GM12865 (cell line): ENCODE measurements at regions not wholly inside any gene's neighbourhood (a gene's known extent, or its start where the extent isn't known, plus 50 kb on each side); places are given as distances from the start of the nearest gene placed in this dataset.

Source experiments
- DNase-seq: peaks from one replicate; pipeline ENCODE4 v3.0.0; 2010; ENCODE audit warnings: low read depth
- H3K4me3 ChIP-seq: 2 replicates; pipeline ENCODE4 v1.5.1; 2011; ENCODE audit warnings: mild to moderate bottlenecking, low read depth, low read length, control low read depth
- TF ChIP-seq, protein P1 (sequence below): IDR thresholded peaks from 2 replicates; pipeline ENCODE4 v1.5.1; 2011; ENCODE audit warnings: low read length, control low read depth, low read depth, inconsistent platforms; ENCODE audit not compliant: insufficient read depth; ENCODE audit errors: missing control alignments

DNA sequence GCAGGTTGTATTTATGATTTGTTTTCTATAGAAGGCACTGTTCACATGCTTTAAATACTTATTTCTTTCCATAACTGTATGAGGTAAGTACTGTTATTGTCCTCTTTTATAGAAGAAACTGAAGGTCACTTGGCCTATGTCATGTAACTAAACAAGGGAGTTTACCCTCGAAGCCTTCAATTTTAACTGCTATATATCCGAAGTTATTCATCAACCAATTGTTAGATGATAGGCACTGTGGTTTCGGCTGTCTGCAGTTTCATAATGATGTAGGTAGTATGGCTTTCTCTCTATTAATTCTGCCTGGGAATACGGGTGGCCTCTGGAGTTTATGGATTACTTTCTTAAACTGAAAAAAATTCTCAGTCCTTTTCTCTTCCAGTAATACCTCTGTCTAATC, 413.3 kb upstream of the ADGRL2 start:
- DNase-seq: no peak
- TF ChIP-seq, protein P1, sequence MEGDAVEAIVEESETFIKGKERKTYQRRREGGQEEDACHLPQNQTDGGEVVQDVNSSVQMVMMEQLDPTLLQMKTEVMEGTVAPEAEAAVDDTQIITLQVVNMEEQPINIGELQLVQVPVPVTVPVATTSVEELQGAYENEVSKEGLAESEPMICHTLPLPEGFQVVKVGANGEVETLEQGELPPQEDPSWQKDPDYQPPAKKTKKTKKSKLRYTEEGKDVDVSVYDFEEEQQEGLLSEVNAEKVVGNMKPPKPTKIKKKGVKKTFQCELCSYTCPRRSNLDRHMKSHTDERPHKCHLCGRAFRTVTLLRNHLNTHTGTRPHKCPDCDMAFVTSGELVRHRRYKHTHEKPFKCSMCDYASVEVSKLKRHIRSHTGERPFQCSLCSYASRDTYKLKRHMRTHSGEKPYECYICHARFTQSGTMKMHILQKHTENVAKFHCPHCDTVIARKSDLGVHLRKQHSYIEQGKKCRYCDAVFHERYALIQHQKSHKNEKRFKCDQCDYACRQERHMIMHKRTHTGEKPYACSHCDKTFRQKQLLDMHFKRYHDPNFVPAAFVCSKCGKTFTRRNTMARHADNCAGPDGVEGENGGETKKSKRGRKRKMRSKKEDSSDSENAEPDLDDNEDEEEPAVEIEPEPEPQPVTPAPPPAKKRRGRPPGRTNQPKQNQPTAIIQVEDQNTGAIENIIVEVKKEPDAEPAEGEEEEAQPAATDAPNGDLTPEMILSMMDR: no peak
- no peak overlapping the region for H3K4me3 ChIP-seq

DNA sequence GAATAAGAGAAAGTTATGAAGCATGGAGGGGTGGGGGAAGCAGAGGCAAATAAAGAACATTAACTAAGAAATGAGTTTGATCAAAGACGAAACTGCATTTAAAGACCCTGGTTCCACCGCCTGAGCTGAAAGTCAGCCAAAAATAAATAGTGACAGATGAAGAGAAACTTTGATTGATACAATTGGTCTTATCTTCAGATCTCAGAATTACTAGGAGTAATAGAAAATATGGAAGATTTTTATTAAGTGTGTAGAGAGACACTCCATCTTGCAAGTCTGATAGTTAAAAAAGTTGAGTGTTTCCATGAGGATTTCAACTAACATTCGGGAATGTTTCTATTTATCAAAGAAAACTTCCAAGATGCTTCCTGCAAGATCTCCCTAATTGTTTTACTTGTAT, 418.2 kb upstream of the ADGRL2 start:
- TF ChIP-seq, protein P1: no peak
- no peak overlapping the region for H3K4me3 ChIP-seq

DNA sequence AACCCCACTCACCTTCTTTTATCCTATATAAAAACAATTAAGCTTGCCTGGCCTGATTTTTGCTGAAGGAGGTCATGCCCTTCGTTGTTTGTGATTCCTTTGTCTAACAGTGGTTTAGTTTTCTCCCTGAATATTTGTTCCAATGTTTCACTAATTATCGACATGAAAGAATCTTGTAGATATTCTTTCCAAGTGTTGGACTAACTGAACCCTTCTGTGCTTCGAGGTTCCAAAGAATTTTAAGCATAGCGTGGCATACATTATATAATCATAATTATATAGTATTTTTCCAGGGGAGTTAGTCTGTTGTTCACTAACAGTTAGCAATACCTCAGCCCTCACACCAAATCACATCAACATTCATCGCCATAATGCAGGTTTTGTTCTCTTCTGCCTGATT, 418.9 kb upstream of the ADGRL2 start:
- H3K4me3 ChIP-seq: no peak overlapping the region
- DNase-seq: no peak
- TF ChIP-seq, protein P1: no peak

More for the DNA sequence above, 418.2 kb upstream of the ADGRL2 start:
- DNase-seq: no peak

DNA sequence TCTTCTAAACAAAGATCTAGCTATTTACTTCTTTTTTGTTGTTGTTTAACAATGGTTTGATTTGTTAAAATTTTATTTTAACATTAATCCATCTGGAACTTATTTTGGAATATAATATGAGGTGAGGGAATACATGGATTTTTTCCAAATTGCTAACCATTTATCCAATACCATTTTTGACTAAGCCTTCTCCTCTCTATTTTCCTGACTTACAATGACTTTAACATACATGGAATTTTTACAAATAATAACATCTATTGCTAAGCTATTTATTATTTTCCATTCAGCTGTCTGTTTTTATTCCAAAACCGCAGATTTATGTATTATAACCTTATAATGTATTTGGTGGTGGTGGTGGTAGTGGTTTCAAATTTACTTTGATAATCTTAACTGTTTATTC, 420.3 kb upstream of the ADGRL2 start:
- no peak overlapping the region for H3K4me3 ChIP-seq
- no peak for DNase-seq
- TF ChIP-seq, protein P1: no peak

DNA sequence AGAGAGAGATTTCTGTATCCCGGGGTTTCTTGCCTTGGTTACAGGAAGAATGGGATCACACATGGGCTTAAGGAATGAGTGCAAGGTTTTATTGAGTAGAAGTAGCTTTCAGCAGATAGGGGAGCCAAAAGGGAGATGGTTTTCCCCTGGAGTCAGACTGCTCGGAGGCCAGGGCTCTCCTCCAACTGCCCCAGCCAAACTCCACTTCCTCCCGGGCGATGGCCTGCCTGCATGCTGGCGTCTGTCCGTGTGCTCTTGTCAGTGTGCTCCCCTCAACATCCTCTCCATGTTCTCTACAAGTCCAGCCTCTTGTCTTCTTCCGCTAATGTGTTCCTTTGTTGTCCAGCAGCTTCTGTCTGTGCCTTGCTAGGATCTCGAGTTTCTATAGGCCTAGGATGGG, 421.3 kb upstream of the ADGRL2 start:
- no peak for DNase-seq
- no peak overlapping the region for H3K4me3 ChIP-seq
- TF ChIP-seq, protein P1: no peak

DNA sequence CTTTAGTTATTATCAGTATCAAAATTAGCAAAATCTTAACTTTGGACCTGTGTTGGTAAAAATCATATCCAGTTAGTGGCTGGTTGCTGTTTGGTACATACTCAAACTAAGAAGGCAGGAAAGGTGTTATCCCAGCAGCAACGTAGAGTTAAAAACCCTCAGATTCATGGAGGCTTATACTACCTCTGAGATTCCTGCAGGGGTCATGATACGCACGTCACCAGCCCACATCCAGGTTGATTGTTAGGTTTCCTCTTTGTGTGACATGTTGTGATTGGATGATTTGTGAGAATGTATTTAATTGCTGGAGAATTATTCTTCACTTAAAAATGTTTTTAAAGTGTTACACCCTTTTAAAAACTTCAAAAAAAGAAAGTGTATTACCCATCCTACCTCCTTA, 423.3 kb upstream of the ADGRL2 start:
- TF ChIP-seq, protein P1: peak; percentile 11
- H3K4me3 ChIP-seq: no peak overlapping the region
- peak; percentile 10 for DNase-seq

DNA sequence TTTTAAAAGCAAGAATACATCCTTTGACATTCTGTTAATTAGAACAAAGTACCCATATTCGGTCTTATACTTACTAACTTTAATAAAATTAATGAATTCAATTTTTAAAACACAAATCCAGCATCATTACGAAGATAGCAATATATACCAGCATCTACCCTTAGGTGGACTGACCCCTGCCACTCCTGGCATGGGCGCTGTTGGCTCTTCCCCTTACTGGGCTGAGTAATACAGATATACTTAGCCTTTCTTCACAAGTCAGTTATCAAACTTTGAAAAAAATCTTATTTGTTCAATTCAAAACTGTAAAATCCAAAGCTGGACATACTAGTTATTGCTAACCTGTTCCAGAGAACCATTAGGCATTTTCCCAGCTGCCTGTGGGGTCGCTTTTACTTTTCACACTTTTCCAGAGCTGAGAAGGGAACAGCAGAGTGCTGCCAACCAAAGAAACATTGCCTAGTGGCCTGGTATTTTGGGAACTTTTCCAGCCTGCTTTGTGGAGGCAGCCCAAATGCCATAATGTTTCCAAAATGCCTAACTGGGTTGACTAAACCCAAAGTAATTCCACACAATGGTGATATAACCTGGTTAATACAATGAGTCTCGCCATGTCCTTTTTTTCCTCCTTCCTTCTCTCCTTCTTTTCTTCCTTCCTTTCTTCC, 424.7 kb upstream of the ADGRL2 start:
- no peak for DNase-seq
- TF ChIP-seq, protein P1: no peak

More for the DNA sequence above, 424.7 kb upstream of the ADGRL2 start:
- H3K4me3 ChIP-seq: no peak overlapping the region
